Activated gamma-delta T cell treated with Interleukin-2 at 50 U/mL for 16 hours (primary cell): ENCODE measurements at regions not wholly inside any gene's neighbourhood (a gene's known extent, or its start where the extent isn't known, plus 50 kb on each side); places are given as distances from the start of the nearest gene placed in this dataset.

Experiments used
- DNase-seq: peaks from one replicate; pipeline ENCODE4 v3.0.0-alpha.2; 2020

GRCh38 chr3:30945291-30945690 lies 50.8 kb upstream of the GADL1 start:
- DNase-seq: no peak

GRCh38 chr3:30948426-30948825 lies 54.0 kb upstream of the GADL1 start:
- DNase-seq: no peak

DNA sequence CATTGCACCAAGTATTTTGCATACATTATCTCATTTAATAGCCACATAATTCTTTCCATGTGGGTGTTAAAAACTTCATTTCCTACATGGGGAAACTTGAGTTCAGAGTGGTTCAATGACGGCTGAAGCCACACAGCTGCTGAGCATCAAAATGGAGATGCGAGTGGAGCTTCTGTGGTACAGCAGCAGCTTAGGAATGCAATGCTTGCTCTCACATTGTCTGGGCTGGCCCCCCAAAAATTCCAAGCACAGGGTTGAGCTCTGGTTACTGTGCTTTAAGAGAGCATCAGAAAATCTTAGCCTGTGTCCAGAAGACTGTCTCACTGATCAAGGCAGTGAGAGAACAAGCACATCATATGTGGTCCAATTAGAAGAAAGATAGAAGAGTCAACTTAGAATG lies 57.4 kb upstream of the GADL1 start:
- DNase-seq: no peak

DNA sequence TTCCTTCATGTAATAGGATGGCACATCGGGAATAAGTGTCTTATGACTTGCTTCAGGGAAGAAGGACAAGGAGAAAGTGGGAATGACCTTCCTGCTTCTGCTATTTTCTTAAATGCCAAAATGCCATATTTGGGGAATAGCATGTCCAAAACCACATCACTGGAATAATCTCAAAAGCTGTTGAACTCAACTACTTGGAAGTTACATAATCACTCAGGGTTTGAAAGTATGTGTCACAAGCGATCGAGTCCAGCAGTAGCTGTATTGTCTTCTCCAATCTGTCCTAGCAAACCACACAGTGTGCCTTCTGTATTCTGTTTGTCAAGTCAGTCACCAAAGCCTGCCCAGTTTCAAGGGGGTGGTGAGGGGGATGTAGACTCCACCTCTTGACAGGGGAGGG lies 58.3 kb upstream of the GADL1 start:
- DNase-seq: no peak

- DNase-seq: no peak
These were observed 60.0 kb upstream of the GADL1 start for GRCh38 chr3:30954426-30954825.

DNA sequence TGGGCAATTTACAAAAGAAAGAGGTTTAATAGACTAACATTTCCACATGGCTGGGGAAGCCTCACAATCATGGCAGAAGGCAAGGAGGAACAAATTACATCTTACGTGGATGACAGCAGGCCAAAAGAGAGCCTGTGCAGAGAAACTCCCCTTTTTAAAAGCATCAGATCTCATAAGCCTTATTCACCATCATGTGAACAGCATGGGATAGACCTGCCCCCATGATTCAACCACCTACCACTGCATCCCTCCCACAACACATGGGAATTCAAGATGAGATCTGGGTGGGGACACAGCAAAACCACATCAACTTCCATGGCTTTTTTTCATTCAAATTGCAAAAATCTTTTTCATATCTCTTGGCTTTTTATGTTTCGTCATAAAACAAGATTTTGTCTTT lies 67.6 kb upstream of the GADL1 start:
- no peak for DNase-seq

GRCh38 chr3:30962493-30962892 lies 68.0 kb upstream of the GADL1 start:
- no peak for DNase-seq

GRCh38 chr3:30963223-30963722 lies 68.8 kb upstream of the GADL1 start:
- DNase-seq: no peak

DNA sequence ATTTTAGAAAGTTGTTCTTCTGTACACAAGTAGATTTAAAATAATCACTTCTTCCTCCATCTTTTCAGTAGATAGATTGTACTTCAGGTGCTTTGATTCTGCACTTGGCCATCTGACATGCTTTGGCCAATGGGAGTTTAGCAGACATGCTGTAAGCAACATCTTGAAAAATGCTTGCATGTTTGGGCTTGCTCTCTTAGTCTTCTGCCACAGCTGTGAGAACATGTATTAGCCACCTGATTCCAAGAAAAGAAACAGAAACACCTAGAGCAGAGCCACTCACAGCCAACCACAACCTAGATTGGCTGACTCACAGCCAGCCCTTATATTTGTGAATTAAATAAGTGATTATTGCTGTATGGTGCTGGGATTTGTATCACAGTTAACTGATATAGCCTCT lies 70.2 kb upstream of the GADL1 start:
- DNase-seq: no peak

GRCh38 chr3:30966896-30967295 lies 72.4 kb upstream of the GADL1 start:
- no peak for DNase-seq

DNA sequence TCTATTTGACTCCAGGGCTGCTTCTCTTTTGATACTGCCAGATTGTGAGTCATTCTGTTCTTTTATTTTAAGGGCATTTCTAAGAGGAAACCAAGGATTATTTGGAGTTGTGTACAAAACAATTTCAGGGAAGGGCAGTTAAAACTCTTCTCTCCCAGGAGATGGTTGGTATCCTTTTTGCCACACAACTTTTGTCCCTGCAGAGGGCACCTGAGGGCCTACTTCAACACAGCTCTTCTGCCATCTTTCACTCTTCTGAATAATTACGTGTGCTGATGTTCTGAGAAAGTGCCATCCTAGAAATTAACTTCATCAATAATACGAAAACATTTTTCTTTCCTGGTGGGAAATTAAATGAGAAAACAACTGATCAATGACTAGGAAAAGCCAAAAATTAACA lies 75.7 kb upstream of the GADL1 start:
- DNase-seq: no peak

DNA sequence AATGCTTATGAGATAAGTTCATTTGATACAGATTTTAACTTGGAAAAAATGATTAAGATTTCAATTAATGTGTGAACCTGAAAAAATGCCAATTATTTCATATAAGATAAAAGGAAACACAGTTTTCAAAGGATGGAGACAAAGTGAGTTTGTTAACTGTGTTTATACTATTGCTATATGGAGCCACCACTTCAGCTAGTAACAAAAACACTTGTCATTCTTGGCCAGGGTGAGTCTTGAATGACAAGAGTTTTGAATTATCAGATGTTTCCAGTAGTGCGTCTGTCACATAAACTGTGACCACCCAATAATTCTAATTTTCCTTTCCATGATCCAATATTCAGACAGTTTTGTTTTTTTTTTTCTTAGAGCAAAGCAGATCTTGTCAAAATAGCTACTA lies 78.0 kb upstream of the GADL1 start:
- DNase-seq: no peak

- DNase-seq: no peak
These were observed 79.6 kb upstream of the GADL1 start for GRCh38 chr3:30974071-30974470.

- DNase-seq: no peak
These were observed 83.1 kb upstream of the GADL1 start for GRCh38 chr3:30977592-30977991.

GRCh38 chr3:30980993-30981392 lies 86.5 kb upstream of the GADL1 start:
- DNase-seq: no peak

DNA sequence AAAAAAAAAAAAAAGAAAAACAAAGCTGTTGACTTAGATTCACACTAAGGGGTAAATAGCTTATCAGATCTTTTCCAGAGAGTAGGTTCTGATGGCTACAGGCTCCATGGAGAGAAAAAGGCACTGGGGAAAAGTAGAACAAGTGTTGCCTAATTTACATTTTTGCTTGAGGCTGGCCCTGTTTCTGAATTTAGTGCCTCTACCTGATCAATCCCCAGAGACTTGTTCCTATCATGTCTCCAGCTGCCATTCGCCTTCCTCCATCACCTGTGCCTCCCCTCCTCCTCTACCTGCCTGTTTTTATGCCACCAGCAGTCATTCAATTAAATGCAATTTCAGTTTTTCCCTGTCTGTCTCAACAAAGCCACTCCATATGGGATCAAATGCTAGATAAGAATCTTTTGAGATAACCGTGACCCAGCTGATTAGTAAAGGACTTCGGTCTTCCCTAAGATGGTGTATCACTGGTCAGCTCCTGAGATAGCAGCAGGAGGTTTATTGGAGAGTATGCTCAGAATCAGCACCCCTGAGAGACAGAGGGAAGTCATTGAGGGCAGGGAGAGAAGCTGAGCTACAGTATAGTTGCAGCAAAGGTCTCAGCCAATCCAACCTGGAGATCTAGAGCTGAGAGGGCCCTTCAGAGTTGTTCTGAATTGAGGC lies 88.1 kb upstream of the GADL1 start:
- no peak for DNase-seq

GRCh38 chr3:30984855-30985749 lies 90.6 kb upstream of the GADL1 start:
- no peak for DNase-seq

GRCh38 chr3:30986551-30986950 lies 92.1 kb upstream of the GADL1 start:
- no peak for DNase-seq

DNA sequence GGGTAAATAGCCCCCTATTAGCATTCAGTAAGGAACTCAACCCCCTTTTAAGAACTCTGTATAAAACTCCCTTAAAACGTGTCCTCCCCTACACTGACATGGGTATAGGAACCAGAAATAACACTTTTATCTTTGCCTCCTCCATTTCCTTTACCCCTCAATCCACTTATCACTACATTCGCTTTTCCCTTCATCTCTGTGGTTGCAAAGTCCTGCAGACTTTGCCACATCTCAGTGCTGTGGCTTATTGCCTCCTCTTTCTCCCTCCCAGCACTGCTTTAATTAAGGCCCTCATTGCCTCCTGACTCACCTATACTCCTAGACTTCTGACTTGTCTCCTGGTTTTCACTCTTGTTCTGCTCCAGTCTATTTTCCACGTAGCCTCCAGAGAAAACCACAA lies 94.3 kb upstream of the GADL1 start:
- DNase-seq: no peak

DNA sequence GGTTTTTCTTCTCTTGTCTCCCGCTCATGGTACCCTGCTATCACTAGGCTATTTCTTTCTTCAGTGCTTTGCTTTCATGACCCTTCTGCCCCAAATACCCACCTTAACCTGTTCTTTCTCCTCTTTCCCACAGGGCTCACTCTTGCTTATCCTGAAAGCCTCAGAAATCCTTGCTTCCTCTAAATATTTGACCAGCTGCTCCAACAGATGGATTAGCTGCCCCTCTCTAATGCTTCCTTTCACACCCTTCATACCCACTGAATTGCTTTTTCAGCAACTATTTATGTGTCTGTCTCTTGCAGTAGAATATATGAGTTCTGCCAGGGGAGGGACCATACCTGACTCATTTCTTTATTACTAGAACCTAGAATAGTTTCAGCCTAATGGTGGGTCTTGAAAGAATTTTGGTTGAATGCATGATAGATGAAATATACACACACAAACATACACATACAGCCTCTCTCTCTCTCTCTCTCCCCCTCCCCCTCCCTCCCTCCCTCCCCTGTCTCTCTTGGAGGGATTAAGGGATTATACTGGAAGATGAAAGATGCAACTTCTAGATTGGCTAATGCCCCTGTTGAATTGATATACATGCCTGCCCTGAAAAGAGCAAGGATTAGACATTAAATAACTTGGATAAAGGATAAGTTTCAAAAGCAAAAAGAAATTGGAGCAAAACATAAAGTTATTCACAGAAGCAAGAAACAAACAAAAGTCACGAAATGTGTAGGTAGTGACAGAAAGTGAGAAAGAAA lies 95.0 kb upstream of the GADL1 start:
- no peak for DNase-seq

DNA sequence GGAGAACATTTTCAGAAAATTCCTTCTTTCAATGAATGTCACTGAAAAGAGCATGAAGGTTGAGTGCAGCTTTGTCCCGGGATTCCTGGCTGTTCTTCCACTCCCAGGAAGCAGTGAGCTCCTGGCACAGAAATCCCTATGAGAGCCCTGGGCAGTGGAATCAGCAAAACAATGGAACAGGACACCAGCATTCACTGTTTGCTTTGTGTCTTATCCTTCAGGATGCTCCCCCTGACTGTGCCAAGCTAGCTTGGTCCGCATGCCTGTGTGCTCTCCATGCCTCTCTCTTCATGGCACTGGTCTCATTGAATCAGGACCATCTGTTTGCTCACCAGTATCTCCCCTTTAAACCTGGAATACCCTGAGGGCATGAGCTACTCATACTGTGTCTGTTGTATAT lies 102.0 kb upstream of the GADL1 start:
- no peak for DNase-seq

DNA sequence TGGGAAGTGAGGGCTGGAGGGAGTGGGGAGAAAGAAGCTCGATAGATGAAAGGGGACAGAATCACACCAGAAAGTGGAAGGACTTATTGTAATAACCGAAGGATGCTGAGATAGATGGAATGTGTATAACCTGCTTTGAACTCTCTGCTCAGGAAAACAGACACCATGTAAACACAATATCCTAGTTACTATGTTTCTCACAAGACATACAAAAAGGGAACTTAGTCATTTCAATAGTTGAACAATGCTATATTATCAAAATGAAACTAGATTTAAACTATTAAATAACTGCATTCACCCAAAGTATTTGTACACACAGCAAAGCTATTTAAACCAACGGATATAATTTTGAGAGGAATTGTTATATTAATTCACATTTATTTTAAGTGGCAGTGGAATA lies 108.3 kb upstream of the GADL1 start:
- no peak for DNase-seq

DNA sequence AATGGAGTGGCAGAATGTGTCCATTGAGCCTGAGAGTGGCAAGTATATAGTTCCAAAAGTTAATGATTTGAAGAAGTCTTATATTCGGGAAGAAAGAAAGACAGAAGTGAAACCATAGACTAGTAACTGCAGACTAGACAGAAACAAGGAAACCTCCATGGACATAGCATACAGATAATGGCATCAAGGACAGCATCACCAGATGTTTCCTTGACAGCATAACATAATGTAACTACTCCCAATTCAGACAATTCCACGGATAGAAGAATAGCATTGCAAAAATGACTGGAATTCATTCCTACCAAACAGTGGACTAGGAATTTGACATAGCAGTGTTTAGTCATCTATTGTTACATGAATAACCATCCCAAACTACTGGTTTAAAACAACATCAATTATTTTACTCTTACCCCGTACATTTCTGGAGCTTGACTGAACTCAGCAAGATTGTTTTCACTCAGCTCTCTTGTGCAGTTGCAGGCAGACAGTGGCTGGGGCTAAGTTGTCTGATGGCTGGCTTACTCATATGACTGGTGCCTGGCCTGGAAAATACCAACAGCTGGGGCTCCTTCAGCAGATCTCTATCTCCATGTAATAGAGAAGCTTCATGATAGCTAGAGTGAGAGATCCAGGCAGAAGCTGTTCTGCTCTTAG lies 109.7 kb upstream of the GADL1 start:
- DNase-seq: no peak
